ENCODE measurements at regions not wholly inside any gene's neighbourhood (a gene's known extent, or its start where the extent isn't known, plus 50 kb on each side); places are given as distances from the start of the nearest gene placed in this dataset.

GRCh38 chr5:40284863-40285262, 394.9 kb upstream of the PTGER4 start:
- Mint-ChIP-seq H3K27me3 (ENCODE audit: low read depth) (no peaks in the 10 kb centered on the region), H3K4me1 (ENCODE audit: low read depth) (peaks cover 3% of the 10 kb centered on the region), H3K9me3 (no peaks in the 10 kb centered on the region), H3K36me3 (ENCODE audit: insufficient read depth) (no peaks in the 10 kb centered on the region), H3K4me3 (no peak overlapping the region)
- DNase-seq (no peak), ATAC-seq (no peak)

GRCh38 chr5:40278881-40279280, 400.8 kb upstream of the PTGER4 start:
- no peak for DNase-seq
- no peak overlapping the region for H3K4me3 Mint-ChIP-seq
- peaks cover 41% of the 10 kb centered on the region for H3K4me1 Mint-ChIP-seq (ENCODE audit: low read depth)
- H3K27me3 Mint-ChIP-seq (ENCODE audit: low read depth) = no peaks in the 10 kb centered on the region
- H3K36me3 Mint-ChIP-seq (ENCODE audit: insufficient read depth) = no peaks in the 10 kb centered on the region
- ATAC-seq = no peak
- H3K9me3 Mint-ChIP-seq = no peaks in the 10 kb centered on the region

GRCh38 chr5:40277161-40277906, 402.4 kb upstream of the PTGER4 start:
- no peak for DNase-seq
- Mint-ChIP-seq H3K4me1 (ENCODE audit: low read depth) (peaks cover 41% of the 10 kb centered on the region), H3K9me3 (no peaks in the 10 kb centered on the region), H3K4me3 (peak overlapping the region; percentile 3), H3K27me3 (ENCODE audit: low read depth) (no peaks in the 10 kb centered on the region), H3K36me3 (ENCODE audit: insufficient read depth) (no peaks in the 10 kb centered on the region)
- peak; percentile 78 to 84 for ATAC-seq

- H3K4me3 Mint-ChIP-seq = peak overlapping the region; percentile 3
- H3K27me3 Mint-ChIP-seq (ENCODE audit: low read depth) = no peaks in the 10 kb centered on the region
- H3K36me3 Mint-ChIP-seq (ENCODE audit: insufficient read depth) = no peaks in the 10 kb centered on the region
- H3K4me1 Mint-ChIP-seq (ENCODE audit: low read depth) = peaks cover 41% of the 10 kb centered on the region
- DNase-seq (no peak), ATAC-seq (peak; percentile 16 to 31)
- H3K9me3 Mint-ChIP-seq = no peaks in the 10 kb centered on the region
Measured at GRCh38 chr5:40276426-40277102, 403.2 kb upstream of the PTGER4 start.

- Mint-ChIP-seq H3K9me3 (no peaks in the 10 kb centered on the region), H3K4me3 (no peak overlapping the region), H3K4me1 (ENCODE audit: low read depth) (peaks cover 51% of the 10 kb centered on the region), H3K36me3 (ENCODE audit: insufficient read depth) (no peaks in the 10 kb centered on the region), H3K27me3 (ENCODE audit: low read depth) (no peaks in the 10 kb centered on the region)
- ATAC-seq (no peak), DNase-seq (no peak)
Measured at GRCh38 chr5:40274568-40274967, 405.1 kb upstream of the PTGER4 start.

GRCh38 chr5:40273936-40274335, 405.8 kb upstream of the PTGER4 start:
- peaks cover 50% of the 10 kb centered on the region for H3K4me1 Mint-ChIP-seq (ENCODE audit: low read depth)
- H3K27me3 Mint-ChIP-seq (ENCODE audit: low read depth) = no peaks in the 10 kb centered on the region
- no peaks in the 10 kb centered on the region for H3K36me3 Mint-ChIP-seq (ENCODE audit: insufficient read depth)
- no peak for DNase-seq
- no peak overlapping the region for H3K4me3 Mint-ChIP-seq
- ATAC-seq = no peak
- no peaks in the 10 kb centered on the region for H3K9me3 Mint-ChIP-seq

- H3K36me3 Mint-ChIP-seq (ENCODE audit: insufficient read depth) = no peaks in the 10 kb centered on the region
- no peak overlapping the region for H3K4me3 Mint-ChIP-seq
- no peaks in the 10 kb centered on the region for H3K27me3 Mint-ChIP-seq (ENCODE audit: low read depth)
- no peaks in the 10 kb centered on the region for H3K9me3 Mint-ChIP-seq
- peaks cover 27% of the 10 kb centered on the region for H3K4me1 Mint-ChIP-seq (ENCODE audit: low read depth)
- DNase-seq (no peak), ATAC-seq (no peak)
Measured at GRCh38 chr5:40271476-40271875, 408.2 kb upstream of the PTGER4 start.

GRCh38 chr5:40270274-40270845, 409.4 kb upstream of the PTGER4 start:
- ATAC-seq = peak; percentile 50 to 62

GRCh38 chr5:40268088-40268487, 411.6 kb upstream of the PTGER4 start:
- H3K9me3 Mint-ChIP-seq = no peaks in the 10 kb centered on the region
- no peaks in the 10 kb centered on the region for H3K27me3 Mint-ChIP-seq (ENCODE audit: low read depth)
- H3K36me3 Mint-ChIP-seq (ENCODE audit: insufficient read depth) = no peaks in the 10 kb centered on the region
- DNase-seq = no peak
- no peak for ATAC-seq
- H3K4me3 Mint-ChIP-seq = no peak overlapping the region
- peaks cover 11% of the 10 kb centered on the region for H3K4me1 Mint-ChIP-seq (ENCODE audit: low read depth)

More at GRCh38 chr5:40270274-40270845, 409.4 kb upstream of the PTGER4 start:
- no peak overlapping the region for H3K4me3 Mint-ChIP-seq
- no peaks in the 10 kb centered on the region for H3K9me3 Mint-ChIP-seq
- no peaks in the 10 kb centered on the region for H3K36me3 Mint-ChIP-seq (ENCODE audit: insufficient read depth)
- H3K4me1 Mint-ChIP-seq (ENCODE audit: low read depth) = peaks cover 16% of the 10 kb centered on the region
- H3K27me3 Mint-ChIP-seq (ENCODE audit: low read depth) = no peaks in the 10 kb centered on the region
- no peak for DNase-seq

GRCh38 chr5:40266952-40267351, 412.8 kb upstream of the PTGER4 start:
- Mint-ChIP-seq H3K4me1 (ENCODE audit: low read depth) (peaks cover 11% of the 10 kb centered on the region), H3K27me3 (ENCODE audit: low read depth) (no peaks in the 10 kb centered on the region), H3K4me3 (no peak overlapping the region), H3K9me3 (no peaks in the 10 kb centered on the region), H3K36me3 (ENCODE audit: insufficient read depth) (no peaks in the 10 kb centered on the region)
- DNase-seq (no peak), ATAC-seq (no peak)

- Mint-ChIP-seq H3K4me1 (ENCODE audit: low read depth) (no peaks in the 10 kb centered on the region), H3K4me3 (no peak overlapping the region)
Measured at GRCh38 chr5:40261984-40262383, 417.7 kb upstream of the PTGER4 start.

GRCh38 chr5:40260361-40260760, 419.4 kb upstream of the PTGER4 start:
- H3K9me3 Mint-ChIP-seq = no peaks in the 10 kb centered on the region
- H3K4me1 Mint-ChIP-seq (ENCODE audit: low read depth) = no peaks in the 10 kb centered on the region
- no peak for ATAC-seq
- H3K36me3 Mint-ChIP-seq (ENCODE audit: insufficient read depth) = no peaks in the 10 kb centered on the region
- H3K4me3 Mint-ChIP-seq = no peak overlapping the region
- no peaks in the 10 kb centered on the region for H3K27me3 Mint-ChIP-seq (ENCODE audit: low read depth)
- no peak for DNase-seq

More at GRCh38 chr5:40261984-40262383, 417.7 kb upstream of the PTGER4 start:
- H3K9me3 Mint-ChIP-seq = no peaks in the 10 kb centered on the region
- H3K27me3 Mint-ChIP-seq (ENCODE audit: low read depth) = no peaks in the 10 kb centered on the region
- DNase-seq (no peak), ATAC-seq (no peak)
- H3K36me3 Mint-ChIP-seq (ENCODE audit: insufficient read depth) = no peaks in the 10 kb centered on the region

- no peaks in the 10 kb centered on the region for H3K4me1 Mint-ChIP-seq (ENCODE audit: low read depth)
- no peaks in the 10 kb centered on the region for H3K36me3 Mint-ChIP-seq (ENCODE audit: insufficient read depth)
- ATAC-seq (peak in 1 of 2 donors; percentile 7), DNase-seq (no peak)
- no peaks in the 10 kb centered on the region for H3K9me3 Mint-ChIP-seq
- no peaks in the 10 kb centered on the region for H3K27me3 Mint-ChIP-seq (ENCODE audit: low read depth)
- no peak overlapping the region for H3K4me3 Mint-ChIP-seq
Measured at GRCh38 chr5:40258222-40258621, 421.5 kb upstream of the PTGER4 start.

GRCh38 chr5:40240671-40241070, 439.0 kb upstream of the PTGER4 start:
- Mint-ChIP-seq H3K9me3 (peaks cover 7% of the 10 kb centered on the region), H3K4me3 (no peak overlapping the region), H3K27me3 (ENCODE audit: low read depth) (no peaks in the 10 kb centered on the region), H3K36me3 (ENCODE audit: insufficient read depth) (no peaks in the 10 kb centered on the region), H3K4me1 (ENCODE audit: low read depth) (peaks cover 8% of the 10 kb centered on the region)
- DNase-seq (no peak), ATAC-seq (no peak)

GRCh38 chr5:40240111-40240510, 439.6 kb upstream of the PTGER4 start:
- no peaks in the 10 kb centered on the region for H3K36me3 Mint-ChIP-seq (ENCODE audit: insufficient read depth)
- no peak for DNase-seq
- peak; percentile 82 to 84 for ATAC-seq

More at GRCh38 chr5:40240111-40240510, 439.6 kb upstream of the PTGER4 start:
- Mint-ChIP-seq H3K9me3 (peaks cover 7% of the 10 kb centered on the region), H3K27me3 (ENCODE audit: low read depth) (no peaks in the 10 kb centered on the region), H3K4me1 (ENCODE audit: low read depth) (peaks cover 8% of the 10 kb centered on the region), H3K4me3 (no peak overlapping the region)
